ENCODE measurements at regions not wholly inside any gene's neighbourhood (a gene's known extent, or its start where the extent isn't known, plus 50 kb on each side); places are given as distances from the start of the nearest gene placed in this dataset.

DNA sequence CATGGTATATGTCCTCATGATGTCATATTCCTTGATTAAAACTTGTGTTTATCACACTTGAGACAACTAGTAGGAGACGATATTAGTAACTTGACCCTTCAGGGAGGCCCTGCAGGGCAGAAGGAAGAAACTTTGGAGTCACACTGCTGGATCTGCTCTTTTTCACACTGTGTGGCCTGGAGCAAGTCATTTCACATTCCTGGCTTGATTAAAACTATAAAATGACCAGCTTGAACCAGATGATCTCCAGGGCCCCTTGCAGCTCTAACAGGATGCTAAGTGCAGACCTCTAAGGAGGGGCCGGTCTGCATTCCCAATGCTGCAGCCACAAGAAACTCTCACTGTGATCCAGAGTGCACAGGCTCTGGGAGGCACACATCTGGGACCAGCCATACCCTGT lies 146.4 kb upstream of the ZNF366 start:
- peak; percentile 10 for DNase-seq (ENCODE audit: low read depth)
- H3K4me3 ChIP-seq (ENCODE audit: low read length), result no peak overlapping the region
- TF ChIP-seq, protein P1, sequence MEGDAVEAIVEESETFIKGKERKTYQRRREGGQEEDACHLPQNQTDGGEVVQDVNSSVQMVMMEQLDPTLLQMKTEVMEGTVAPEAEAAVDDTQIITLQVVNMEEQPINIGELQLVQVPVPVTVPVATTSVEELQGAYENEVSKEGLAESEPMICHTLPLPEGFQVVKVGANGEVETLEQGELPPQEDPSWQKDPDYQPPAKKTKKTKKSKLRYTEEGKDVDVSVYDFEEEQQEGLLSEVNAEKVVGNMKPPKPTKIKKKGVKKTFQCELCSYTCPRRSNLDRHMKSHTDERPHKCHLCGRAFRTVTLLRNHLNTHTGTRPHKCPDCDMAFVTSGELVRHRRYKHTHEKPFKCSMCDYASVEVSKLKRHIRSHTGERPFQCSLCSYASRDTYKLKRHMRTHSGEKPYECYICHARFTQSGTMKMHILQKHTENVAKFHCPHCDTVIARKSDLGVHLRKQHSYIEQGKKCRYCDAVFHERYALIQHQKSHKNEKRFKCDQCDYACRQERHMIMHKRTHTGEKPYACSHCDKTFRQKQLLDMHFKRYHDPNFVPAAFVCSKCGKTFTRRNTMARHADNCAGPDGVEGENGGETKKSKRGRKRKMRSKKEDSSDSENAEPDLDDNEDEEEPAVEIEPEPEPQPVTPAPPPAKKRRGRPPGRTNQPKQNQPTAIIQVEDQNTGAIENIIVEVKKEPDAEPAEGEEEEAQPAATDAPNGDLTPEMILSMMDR (conservative IDR thresholded peaks at IDR 0.05; ENCODE audit: low read length), result no peak

DNA sequence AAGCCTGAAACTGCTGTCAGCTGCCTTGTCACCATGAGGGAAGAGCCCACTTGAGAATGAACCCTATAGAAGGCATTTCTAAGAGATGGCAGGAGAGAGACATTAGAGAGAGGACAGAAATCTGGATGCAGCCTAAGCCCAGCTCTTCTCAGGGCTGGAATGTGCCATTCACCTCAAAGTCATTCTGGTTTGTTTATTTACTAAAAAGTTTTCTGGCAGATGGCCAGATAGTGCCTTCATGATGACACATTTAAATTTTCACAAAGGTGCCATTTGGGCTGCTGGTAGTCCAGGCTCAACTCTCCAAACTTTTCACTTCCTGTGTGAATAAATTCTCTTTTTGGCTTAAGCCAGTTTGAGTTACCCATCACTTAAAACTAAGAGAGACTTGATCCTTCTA lies 144.6 kb upstream of the ZNF366 start:
- no peak for DNase-seq (ENCODE audit: low read depth)
- H3K4me3 ChIP-seq (ENCODE audit: low read length), result no peak overlapping the region
- TF ChIP-seq, protein P1 (conservative IDR thresholded peaks at IDR 0.05; ENCODE audit: low read length), result no peak

DNA sequence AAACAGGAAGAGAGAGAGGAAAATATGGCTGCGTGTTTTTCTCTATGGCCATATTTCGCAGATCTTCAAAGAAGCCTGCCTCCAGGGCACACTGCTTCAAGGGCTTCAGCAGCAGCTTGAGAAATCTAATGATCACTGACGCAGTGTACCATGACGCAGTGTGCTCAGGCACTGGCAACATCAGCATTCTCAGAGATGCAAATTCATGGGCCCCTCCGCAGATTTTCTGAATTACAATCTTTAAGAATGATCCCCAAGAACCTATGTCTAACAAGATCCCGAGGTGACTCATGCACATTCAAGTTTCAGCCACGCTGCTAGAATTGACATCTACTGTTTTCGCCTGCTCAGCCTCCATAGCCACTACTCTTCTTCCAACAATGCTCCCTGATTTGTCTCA lies 143.9 kb upstream of the ZNF366 start:
- TF ChIP-seq, protein P1 (conservative IDR thresholded peaks at IDR 0.05; ENCODE audit: low read length), result no peak
- DNase-seq (ENCODE audit: low read depth), result no peak
- no peak overlapping the region for H3K4me3 ChIP-seq (ENCODE audit: low read length)

DNA sequence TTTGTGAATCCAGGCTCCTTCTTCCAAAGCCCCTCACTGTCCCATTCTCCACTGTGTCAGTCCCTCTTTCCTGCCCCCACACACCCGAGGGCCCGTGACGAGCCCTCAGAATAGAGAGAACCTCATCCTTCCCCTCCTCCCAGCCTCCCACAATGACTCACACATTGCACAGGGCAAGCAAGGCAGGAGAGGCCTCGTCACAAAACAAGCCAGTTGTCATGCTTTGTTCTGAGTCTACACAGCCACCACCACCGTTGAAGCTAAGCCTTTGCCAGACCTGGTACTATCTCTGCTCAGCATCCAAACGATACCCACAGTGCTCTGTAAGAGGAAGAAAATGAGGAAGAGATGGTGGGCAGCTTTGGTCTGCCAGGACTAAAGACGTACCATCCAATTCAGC lies 142.2 kb upstream of the ZNF366 start:
- H3K4me3 ChIP-seq (ENCODE audit: low read length), result no peak overlapping the region
- TF ChIP-seq, protein P1 (conservative IDR thresholded peaks at IDR 0.05; ENCODE audit: low read length), result no peak
- DNase-seq (ENCODE audit: low read depth), result peak; percentile 11

DNA sequence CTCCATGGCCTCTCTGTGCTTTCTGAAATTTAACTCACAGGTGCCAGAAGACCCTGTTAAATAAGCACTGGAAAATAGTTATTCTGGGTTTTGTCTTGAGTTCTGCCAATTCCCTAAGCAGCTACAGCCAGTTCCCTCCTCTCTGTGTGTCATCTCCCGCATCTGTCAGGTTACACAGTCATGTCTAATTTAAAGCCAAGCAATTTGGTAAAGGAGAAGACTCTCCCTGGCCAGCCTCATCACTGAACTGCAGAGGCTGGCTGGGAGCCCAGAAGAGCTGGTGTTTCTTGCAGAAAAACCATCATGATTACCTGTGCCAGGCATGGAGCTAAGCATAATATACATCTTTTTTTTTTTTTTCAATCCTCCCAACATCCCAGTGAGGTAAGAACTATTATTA lies 141.3 kb upstream of the ZNF366 start:
- TF ChIP-seq, protein P1 (conservative IDR thresholded peaks at IDR 0.05; ENCODE audit: low read length), result no peak
- H3K4me3 ChIP-seq (ENCODE audit: low read length), result no peak overlapping the region
- peak; percentile 24 for DNase-seq (ENCODE audit: low read depth)

DNA sequence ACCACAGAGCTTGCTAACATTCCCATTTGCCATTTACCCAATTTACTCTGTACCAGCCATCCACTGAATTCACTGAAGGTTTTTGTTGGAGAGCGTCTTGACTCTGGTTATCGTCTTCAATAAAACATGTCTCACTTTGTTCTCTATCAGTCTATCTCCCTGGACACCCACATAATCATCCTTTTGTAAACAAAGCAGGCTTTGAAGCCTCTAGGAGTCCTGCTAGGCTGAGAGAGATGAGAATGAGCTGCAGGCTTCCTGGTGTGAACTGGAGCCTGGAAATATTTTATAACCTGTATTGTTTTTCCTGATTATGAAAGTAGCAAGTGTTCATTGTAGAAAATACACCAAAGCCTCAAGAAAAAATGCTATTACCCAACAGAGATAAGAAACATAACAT lies 140.6 kb upstream of the ZNF366 start:
- DNase-seq (ENCODE audit: low read depth), result no peak
- H3K4me3 ChIP-seq (ENCODE audit: low read length), result no peak overlapping the region
- TF ChIP-seq, protein P1 (conservative IDR thresholded peaks at IDR 0.05; ENCODE audit: low read length), result no peak

DNA sequence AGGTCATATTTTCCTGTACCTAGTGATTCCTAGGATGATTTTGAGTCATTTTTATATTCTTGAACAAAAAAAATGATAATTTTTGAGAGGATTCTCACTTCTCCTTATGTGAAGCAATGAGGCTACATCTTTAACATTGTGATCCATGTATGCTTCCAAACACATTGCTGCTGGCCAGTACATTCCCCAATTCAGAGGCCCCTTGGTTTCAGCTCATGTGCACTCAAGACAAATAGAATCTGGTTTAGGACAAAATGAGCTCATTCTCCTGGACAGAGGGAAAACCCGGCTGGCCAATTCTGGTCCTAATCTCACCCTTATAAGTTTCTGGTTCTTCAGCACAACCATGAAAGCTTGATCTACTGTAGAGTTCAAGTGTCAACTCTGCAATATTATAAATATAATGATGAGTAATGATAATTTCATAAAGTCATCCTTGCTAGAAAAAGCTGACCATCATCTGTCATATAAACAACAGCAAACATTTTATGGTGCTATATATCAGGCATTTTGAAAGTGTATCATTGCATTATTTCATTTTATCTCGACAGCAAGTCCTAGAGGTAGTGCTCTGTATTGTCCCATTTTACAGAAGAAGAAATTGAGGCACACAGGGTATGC lies 139.1 kb upstream of the ZNF366 start:
- TF ChIP-seq, protein P1 (conservative IDR thresholded peaks at IDR 0.05; ENCODE audit: low read length), result no peak
- H3K4me3 ChIP-seq (ENCODE audit: low read length), result no peak overlapping the region
- DNase-seq (ENCODE audit: low read depth), result no peak
